AG10803 (cell line): ENCODE measurements at regions not wholly inside any gene's neighbourhood (a gene's known extent, or its start where the extent isn't known, plus 50 kb on each side); places are given as distances from the start of the nearest gene placed in this dataset.
A peak's percentile ranks its signal among the peaks of the same experiment; 100 is the strongest.

Source experiments
- DNase-seq: peaks from one replicate; pipeline ENCODE4 v3.0.0; 2010; ENCODE audit warnings: low read depth
- H3K4me3 ChIP-seq: 2 replicates; pipeline ENCODE4 v1.5.1; 2011; ENCODE audit warnings: mild to moderate bottlenecking, low read length, control low read depth
- TF ChIP-seq, protein P1 (sequence below): conservative IDR thresholded peaks from 2 replicates; pipeline ENCODE4 v1.5.1; 2011; ENCODE audit warnings: mild to moderate bottlenecking, low read length, control low read depth, inconsistent platforms

DNA sequence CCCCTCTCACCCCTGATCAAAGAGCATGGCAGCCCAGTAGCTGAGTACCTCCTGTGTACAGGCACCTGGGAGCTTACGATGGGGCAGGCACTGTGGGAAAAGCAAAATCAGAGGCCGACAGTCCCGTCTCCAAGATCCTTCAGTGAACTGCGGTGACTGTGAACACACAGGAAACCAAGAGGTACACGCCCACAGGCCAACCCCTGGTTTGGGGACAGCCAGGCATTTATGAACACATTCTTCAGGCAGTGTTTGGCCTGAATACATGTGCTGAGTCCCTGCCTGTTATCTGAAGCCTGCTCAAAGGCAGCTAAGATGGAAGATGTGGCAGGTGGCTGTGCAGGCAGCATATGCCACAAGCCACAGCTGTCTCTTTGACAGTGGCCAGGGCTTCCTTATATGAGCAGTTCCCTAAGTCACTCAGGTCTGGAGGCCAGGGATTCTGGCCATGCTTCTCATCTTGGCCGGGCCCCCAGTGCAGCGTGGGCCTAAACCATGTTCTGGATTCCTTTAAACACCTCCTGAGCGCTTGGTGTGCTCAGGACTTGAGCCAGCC, 123.6 kb downstream of the UQCRFS1 start:
- TF ChIP-seq, protein P1, sequence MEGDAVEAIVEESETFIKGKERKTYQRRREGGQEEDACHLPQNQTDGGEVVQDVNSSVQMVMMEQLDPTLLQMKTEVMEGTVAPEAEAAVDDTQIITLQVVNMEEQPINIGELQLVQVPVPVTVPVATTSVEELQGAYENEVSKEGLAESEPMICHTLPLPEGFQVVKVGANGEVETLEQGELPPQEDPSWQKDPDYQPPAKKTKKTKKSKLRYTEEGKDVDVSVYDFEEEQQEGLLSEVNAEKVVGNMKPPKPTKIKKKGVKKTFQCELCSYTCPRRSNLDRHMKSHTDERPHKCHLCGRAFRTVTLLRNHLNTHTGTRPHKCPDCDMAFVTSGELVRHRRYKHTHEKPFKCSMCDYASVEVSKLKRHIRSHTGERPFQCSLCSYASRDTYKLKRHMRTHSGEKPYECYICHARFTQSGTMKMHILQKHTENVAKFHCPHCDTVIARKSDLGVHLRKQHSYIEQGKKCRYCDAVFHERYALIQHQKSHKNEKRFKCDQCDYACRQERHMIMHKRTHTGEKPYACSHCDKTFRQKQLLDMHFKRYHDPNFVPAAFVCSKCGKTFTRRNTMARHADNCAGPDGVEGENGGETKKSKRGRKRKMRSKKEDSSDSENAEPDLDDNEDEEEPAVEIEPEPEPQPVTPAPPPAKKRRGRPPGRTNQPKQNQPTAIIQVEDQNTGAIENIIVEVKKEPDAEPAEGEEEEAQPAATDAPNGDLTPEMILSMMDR: no peak
- no peak overlapping the region for H3K4me3 ChIP-seq
- no peak for DNase-seq

DNA sequence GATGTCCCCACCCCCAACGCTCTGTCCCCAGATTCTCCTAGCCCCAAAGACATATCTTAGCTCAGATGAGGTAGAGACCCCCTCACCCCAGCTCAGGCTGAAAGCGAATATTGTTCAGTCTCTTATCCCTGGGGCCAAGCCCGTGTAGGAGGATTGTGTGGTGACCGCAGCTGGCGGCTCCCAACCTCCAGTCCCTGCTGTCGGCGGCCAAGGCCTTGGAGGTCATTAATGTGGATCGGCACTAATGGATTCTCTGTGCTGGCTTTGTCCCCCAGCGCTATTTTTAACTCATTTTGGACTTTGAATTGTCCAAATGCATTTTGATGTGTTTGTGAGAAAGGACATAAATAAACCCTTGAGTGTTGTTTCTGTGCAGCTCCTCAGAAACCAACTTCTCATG, 124.2 kb downstream of the UQCRFS1 start:
- no peak overlapping the region for H3K4me3 ChIP-seq
- DNase-seq: no peak
- TF ChIP-seq, protein P1: no peak

DNA sequence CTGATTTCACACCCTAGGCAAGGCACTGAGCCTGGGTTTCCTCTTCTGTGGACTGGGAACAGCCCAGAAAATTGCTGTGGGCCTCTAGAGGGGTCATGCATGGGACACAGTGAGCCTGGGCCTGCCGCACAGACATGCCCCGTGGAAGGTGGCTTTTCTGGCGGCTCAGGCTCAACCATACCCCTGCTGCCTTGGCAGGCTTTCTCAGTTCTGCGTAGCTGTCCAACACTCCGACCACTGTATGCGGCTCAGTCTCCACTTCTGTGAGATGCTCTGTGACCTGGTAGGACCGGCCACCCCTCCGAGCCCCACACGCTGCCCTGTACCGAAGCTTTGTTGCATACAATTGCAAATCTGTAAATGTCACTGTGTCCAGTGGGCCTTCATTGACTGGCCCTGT, 126.3 kb downstream of the UQCRFS1 start:
- DNase-seq: no peak
- no peak overlapping the region for H3K4me3 ChIP-seq
- TF ChIP-seq, protein P1: no peak

DNA sequence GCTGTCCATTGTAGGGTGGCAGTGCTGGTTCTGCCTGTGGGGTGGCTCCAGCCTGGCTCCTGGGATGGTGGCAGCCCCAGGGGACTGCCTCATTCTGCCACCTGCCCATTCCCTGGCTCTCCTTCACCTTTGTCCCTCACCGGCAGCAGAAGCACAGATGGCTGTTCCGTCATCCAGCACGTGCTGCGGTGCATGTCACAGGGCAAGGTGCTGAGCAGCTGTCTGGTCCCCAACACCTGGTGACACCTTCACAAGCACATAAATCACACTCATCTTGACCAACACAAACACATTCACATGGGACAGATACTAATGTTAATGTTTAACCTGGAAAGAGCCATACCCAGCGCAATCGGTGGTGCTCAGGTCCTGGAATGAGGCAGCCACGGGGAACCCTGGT, 126.8 kb downstream of the UQCRFS1 start:
- TF ChIP-seq, protein P1: no peak
- no peak overlapping the region for H3K4me3 ChIP-seq
- no peak for DNase-seq

DNA sequence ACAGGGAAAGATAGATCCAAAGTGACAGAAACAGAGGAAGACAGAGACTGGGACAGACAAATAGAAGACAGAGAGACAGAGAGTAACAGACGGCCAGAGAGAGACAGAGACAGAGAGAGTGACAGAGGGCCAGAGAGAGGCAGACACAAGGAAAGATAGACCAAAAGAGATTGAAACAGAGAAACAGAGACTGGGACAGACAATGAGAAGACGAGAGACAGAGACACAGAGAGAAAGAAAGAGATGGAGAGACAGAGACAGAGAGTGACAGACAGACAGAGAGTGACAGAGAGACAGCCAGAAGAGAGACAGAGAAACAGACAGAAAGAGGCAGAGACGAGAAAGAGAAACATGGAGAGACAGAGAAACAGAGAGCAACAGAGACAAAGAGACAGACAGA, 127.3 kb downstream of the UQCRFS1 start:
- no peak for DNase-seq
- no peak overlapping the region for H3K4me3 ChIP-seq
- TF ChIP-seq, protein P1: no peak

DNA sequence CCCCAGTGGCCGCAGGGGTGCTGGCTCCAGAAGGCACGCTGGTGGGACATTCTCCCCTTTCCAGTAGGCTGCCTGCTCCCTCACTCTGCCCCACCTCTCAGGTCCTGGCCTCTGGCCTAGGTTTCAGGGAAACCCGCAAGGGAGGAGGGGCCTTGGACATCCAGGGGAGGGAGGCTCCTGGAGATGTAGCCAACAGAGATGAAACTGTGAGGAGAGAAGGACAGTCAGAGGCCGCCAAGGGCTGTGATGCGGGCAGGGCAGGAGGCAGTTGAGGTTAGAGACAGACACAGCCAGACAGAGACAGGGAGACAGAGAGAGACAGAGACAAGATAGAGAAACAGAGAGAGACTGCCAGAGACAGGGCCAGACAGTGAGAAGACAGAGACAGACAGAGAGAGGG, 127.7 kb downstream of the UQCRFS1 start:
- DNase-seq: no peak
- no peak overlapping the region for H3K4me3 ChIP-seq
- TF ChIP-seq, protein P1: no peak

DNA sequence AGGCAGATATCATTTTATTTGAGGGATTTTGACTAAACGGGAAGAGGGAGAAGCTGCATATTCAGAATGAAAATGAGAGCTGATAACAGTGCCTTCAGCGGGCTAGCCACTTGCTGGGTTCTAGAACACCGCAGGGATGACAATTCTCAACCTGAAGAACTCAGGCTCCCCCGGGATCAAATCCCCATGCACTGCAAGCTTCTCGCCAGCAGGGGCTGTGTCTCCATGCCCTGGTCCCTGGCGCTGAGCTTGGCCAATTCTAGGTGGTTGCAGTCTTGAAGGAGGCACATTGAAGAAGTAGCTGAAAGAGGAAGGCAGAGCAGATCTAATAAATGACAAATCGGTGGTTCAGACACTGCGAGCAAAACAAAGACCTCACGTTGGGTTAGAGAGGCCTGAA, 128.7 kb downstream of the UQCRFS1 start:
- no peak overlapping the region for H3K4me3 ChIP-seq
- TF ChIP-seq, protein P1: peak; percentile 50
- DNase-seq: peak; percentile 21
